ENCODE measurements at regions not wholly inside any gene's neighbourhood (a gene's known extent, or its start where the extent isn't known, plus 50 kb on each side); places are given as distances from the start of the nearest gene placed in this dataset.

DNA sequence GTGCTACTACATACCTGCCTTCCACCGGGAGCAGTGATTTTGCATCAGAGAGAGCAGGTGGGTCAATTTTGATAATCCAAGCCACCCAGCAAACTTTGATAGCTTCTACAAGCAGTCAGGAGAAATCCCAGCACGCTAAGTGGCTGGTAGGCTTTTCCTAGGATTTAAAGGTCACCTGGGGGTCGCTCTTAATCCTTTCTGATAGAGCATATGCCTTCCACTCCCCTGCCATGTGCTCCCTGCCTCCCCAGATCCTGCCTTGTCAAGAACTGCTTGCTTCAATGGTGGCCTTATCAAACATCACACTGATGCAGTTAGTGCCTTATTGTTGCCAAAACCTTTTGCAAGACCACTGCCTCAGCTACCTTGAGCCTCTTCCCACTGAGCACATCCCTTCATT is 462.3 kb upstream of the MEX3C start:
- Histone ChIP-seq H3K4me1 (ENCODE audit: insufficient read depth, low read length) (no peaks in the 10 kb centered on the region), H3K36me3 (ENCODE audit: insufficient read depth, low read length) (no peaks in the 10 kb centered on the region), H3K27me3 (ENCODE audit: insufficient read depth, low read length) (no peaks in the 10 kb centered on the region), H3K27ac (ENCODE audit: low read depth, low read length) (no peak overlapping the region), H3K4me3 (ENCODE audit: low read length in 2 of 2) (no peak overlapping the region), H3K9me3 (ENCODE audit: control insufficient read depth in 1 of 2, low read length in 2 of 2) (no peaks in the 10 kb centered on the region)
- POLR2A ChIA-PET (ENCODE audit: partially characterized antibody) = no interaction called here
- Mint-ChIP-seq H3K9me3 (peaks cover 0 to 1% (median 0%) of the 10 kb centered on the region in 8 donors), H3K4me3 (no peak overlapping the region), H3K27ac (no peak overlapping the region), H3K4me1 (no peaks in the 10 kb centered on the region), H3K27me3 (peaks cover 3 to 9% of the 10 kb centered on the region in 2 donors), H3K36me3 (no peaks in the 10 kb centered on the region)
- DNase-seq = no peak
- CTCF ChIA-PET (ENCODE audit: partially characterized antibody) = no interaction called here
- intact Hi-C loops (cut with micrococcal nuclease) = no loop called here

GRCh38 chr18:51660188-51660715 is 462.8 kb upstream of the MEX3C start:
- no peak overlapping the region for H3K27ac Mint-ChIP-seq
- peaks cover 8% of the 10 kb centered on the region in 2 donors for H3K27me3 Mint-ChIP-seq
- Histone ChIP-seq H3K27ac (ENCODE audit: low read depth, low read length) (no peak overlapping the region), H3K27me3 (ENCODE audit: insufficient read depth, low read length) (no peaks in the 10 kb centered on the region), H3K36me3 (ENCODE audit: insufficient read depth, low read length) (no peaks in the 10 kb centered on the region), H3K9me3 (ENCODE audit: control insufficient read depth in 1 of 2, low read length in 2 of 2) (no peaks in the 10 kb centered on the region), H3K4me3 (ENCODE audit: low read length in 2 of 2) (no peak overlapping the region), H3K4me1 (ENCODE audit: insufficient read depth, low read length) (no peaks in the 10 kb centered on the region)
- H3K9me3 Mint-ChIP-seq = peaks cover 0 to 1% (median 0%) of the 10 kb centered on the region in 8 donors
- H3K4me3 Mint-ChIP-seq = no peak overlapping the region
- no peaks in the 10 kb centered on the region for H3K36me3 Mint-ChIP-seq
- no peak for DNase-seq
- POLR2A ChIA-PET (ENCODE audit: partially characterized antibody) = no interaction called here
- no peaks in the 10 kb centered on the region for H3K4me1 Mint-ChIP-seq
- intact Hi-C loops (cut with micrococcal nuclease) = no loop called here
- CTCF ChIA-PET (ENCODE audit: partially characterized antibody) = no interaction called here

GRCh38 chr18:51664236-51664635 is 466.8 kb upstream of the MEX3C start:
- POLR2A ChIA-PET (ENCODE audit: partially characterized antibody) = no interaction called here
- intact Hi-C loops (cut with micrococcal nuclease) = no loop called here
- H3K4me3 ChIP-seq (ENCODE audit: low read length in 2 of 2) = no peak overlapping the region
- H3K36me3 ChIP-seq (ENCODE audit: insufficient read depth, low read length) = no peaks in the 10 kb centered on the region
- Mint-ChIP-seq H3K27me3 (peaks cover 4 to 16% of the 10 kb centered on the region in 2 donors), H3K27ac (no peak overlapping the region), H3K9me3 (peaks cover 0 to 1% (median 0%) of the 10 kb centered on the region in 8 donors), H3K4me3 (no peak overlapping the region), H3K36me3 (no peaks in the 10 kb centered on the region), H3K4me1 (peaks cover 0 to 5% (median 1%) of the 10 kb centered on the region in 4 donors)
- no peak overlapping the region for H3K27ac ChIP-seq (ENCODE audit: low read depth, low read length)
- H3K4me1 ChIP-seq (ENCODE audit: insufficient read depth, low read length) = no peaks in the 10 kb centered on the region
- no peaks in the 10 kb centered on the region for H3K27me3 ChIP-seq (ENCODE audit: insufficient read depth, low read length)
- H3K9me3 ChIP-seq (ENCODE audit: control insufficient read depth in 1 of 2, low read length in 2 of 2) = no peaks in the 10 kb centered on the region
- CTCF ChIA-PET (ENCODE audit: partially characterized antibody) = no interaction called here
- DNase-seq = no peak

DNA sequence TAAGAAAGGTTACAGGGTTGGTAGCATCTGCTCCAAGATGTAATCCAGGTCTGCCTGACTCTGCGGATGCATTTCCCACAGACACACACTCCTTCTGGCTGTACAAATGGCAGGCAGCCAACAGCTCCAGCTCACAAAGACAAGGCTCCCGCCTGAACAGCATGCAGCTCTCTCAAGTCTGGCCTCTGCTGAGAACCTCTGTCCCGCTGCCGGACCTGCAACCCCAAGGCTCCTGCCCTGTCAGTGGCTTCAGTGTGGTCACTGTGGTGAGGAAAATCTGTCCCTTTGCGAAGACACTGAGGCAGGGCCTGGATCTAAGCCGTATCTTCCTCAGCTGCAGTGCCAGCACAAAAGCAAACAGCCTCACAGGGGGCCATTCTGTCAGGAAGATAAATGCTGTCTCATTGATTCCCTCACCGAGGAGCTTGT is 469.3 kb upstream of the MEX3C start:
- no peaks in the 10 kb centered on the region for H3K27me3 ChIP-seq (ENCODE audit: insufficient read depth, low read length)
- CTCF ChIA-PET (ENCODE audit: partially characterized antibody) = no interaction called here
- H3K4me3 ChIP-seq (ENCODE audit: low read length in 2 of 2) = no peak overlapping the region
- no peak overlapping the region for H3K27ac ChIP-seq (ENCODE audit: low read depth, low read length)
- Mint-ChIP-seq H3K9me3 (peaks cover 0 to 4% (median 0%) of the 10 kb centered on the region in 8 donors), H3K27me3 (peaks cover 5 to 21% of the 10 kb centered on the region in 2 donors), H3K36me3 (no peaks in the 10 kb centered on the region), H3K27ac (no peak overlapping the region), H3K4me1 (peaks cover 0 to 5% (median 1%) of the 10 kb centered on the region in 4 donors), H3K4me3 (no peak overlapping the region)
- DNase-seq = no peak
- H3K9me3 ChIP-seq (ENCODE audit: control insufficient read depth in 1 of 2, low read length in 2 of 2) = no peaks in the 10 kb centered on the region
- intact Hi-C loops (cut with micrococcal nuclease) = no loop called here
- POLR2A ChIA-PET (ENCODE audit: partially characterized antibody) = no interaction called here
- no peaks in the 10 kb centered on the region for H3K36me3 ChIP-seq (ENCODE audit: insufficient read depth, low read length)
- H3K4me1 ChIP-seq (ENCODE audit: insufficient read depth, low read length) = no peaks in the 10 kb centered on the region

GRCh38 chr18:51668101-51668500 is 470.6 kb upstream of the MEX3C start:
- DNase-seq = peak in 2 of 5 donors; percentile 5 to 11
- peaks cover 0 to 4% (median 0%) of the 10 kb centered on the region in 8 donors for H3K9me3 Mint-ChIP-seq
- peaks cover 5 to 21% of the 10 kb centered on the region in 2 donors for H3K27me3 Mint-ChIP-seq
- H3K27ac Mint-ChIP-seq = no peak overlapping the region
- no peak overlapping the region for H3K4me3 Mint-ChIP-seq
- CTCF ChIA-PET (ENCODE audit: partially characterized antibody) = interaction anchor here (1.2 kb wide), 1 partner anchor 10 kb away, joined by 5 read pairs; no protein-coding TSS in a partner anchor
- intact Hi-C loops (cut with micrococcal nuclease) = no loop called here
- POLR2A ChIA-PET (ENCODE audit: partially characterized antibody) = no interaction called here
- Histone ChIP-seq H3K4me1 (ENCODE audit: insufficient read depth, low read length) (no peaks in the 10 kb centered on the region), H3K36me3 (ENCODE audit: insufficient read depth, low read length) (no peaks in the 10 kb centered on the region), H3K4me3 (ENCODE audit: low read length in 2 of 2) (no peak overlapping the region), H3K27me3 (ENCODE audit: insufficient read depth, low read length) (no peaks in the 10 kb centered on the region), H3K9me3 (ENCODE audit: control insufficient read depth in 1 of 2, low read length in 2 of 2) (no peaks in the 10 kb centered on the region), H3K27ac (ENCODE audit: low read depth, low read length) (no peak overlapping the region)
- H3K4me1 Mint-ChIP-seq = peaks cover 0 to 5% (median 1%) of the 10 kb centered on the region in 4 donors
- H3K36me3 Mint-ChIP-seq = no peaks in the 10 kb centered on the region

DNA sequence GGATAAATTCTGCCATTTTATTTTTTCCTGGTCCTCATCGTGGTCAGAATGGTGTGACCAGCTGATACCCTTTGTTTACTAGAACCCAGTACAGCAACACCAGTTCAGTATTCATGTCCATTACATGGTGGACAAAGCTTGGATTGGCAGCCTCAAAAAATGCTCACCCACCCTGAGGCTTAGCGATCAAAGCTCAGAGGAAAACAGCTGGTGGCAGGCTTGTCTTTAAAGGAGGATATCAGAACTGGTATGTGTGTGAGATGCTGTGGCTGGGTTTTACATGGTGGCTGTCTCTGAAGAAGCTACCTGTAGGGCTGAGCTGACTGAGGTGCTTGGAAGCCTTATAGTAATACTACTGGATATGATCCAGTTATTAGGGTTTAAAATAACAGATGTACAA is 471.1 kb upstream of the MEX3C start:
- POLR2A ChIA-PET (ENCODE audit: partially characterized antibody) = no interaction called here
- H3K9me3 Mint-ChIP-seq = peaks cover 0 to 4% (median 0%) of the 10 kb centered on the region in 8 donors
- Histone ChIP-seq H3K4me1 (ENCODE audit: insufficient read depth, low read length) (no peaks in the 10 kb centered on the region), H3K36me3 (ENCODE audit: insufficient read depth, low read length) (no peaks in the 10 kb centered on the region), H3K27ac (ENCODE audit: low read depth, low read length) (no peak overlapping the region), H3K9me3 (ENCODE audit: control insufficient read depth in 1 of 2, low read length in 2 of 2) (no peaks in the 10 kb centered on the region), H3K4me3 (ENCODE audit: low read length in 2 of 2) (no peak overlapping the region), H3K27me3 (ENCODE audit: insufficient read depth, low read length) (no peaks in the 10 kb centered on the region)
- no peak overlapping the region for H3K27ac Mint-ChIP-seq
- peaks cover 0 to 5% (median 1%) of the 10 kb centered on the region in 4 donors for H3K4me1 Mint-ChIP-seq
- no peaks in the 10 kb centered on the region for H3K36me3 Mint-ChIP-seq
- intact Hi-C loops (cut with micrococcal nuclease) = no loop called here
- DNase-seq = no peak
- H3K27me3 Mint-ChIP-seq = peaks cover 4 to 21% of the 10 kb centered on the region in 2 donors
- CTCF ChIA-PET (ENCODE audit: partially characterized antibody) = interaction anchor here (1.2 kb wide), 1 partner anchor 9 kb away, joined by 5 read pairs; no protein-coding TSS in a partner anchor
- no peak overlapping the region for H3K4me3 Mint-ChIP-seq

- H3K27me3 Mint-ChIP-seq = peaks cover 0 to 2% of the 10 kb centered on the region in 2 donors
- no peak overlapping the region for H3K27ac ChIP-seq (ENCODE audit: low read depth, low read length)
- intact Hi-C loops (cut with micrococcal nuclease) = no loop called here
- no peaks in the 10 kb centered on the region for H3K4me1 ChIP-seq (ENCODE audit: insufficient read depth, low read length)
- peaks cover 0 to 6% (median 1%) of the 10 kb centered on the region in 8 donors for H3K9me3 Mint-ChIP-seq
- POLR2A ChIA-PET (ENCODE audit: partially characterized antibody) = no interaction called here
- H3K27me3 ChIP-seq (ENCODE audit: insufficient read depth, low read length) = no peaks in the 10 kb centered on the region
- H3K4me3 Mint-ChIP-seq = no peak overlapping the region
- H3K36me3 Mint-ChIP-seq = no peaks in the 10 kb centered on the region
- no peak overlapping the region for H3K27ac Mint-ChIP-seq
- DNase-seq = no peak
- no peaks in the 10 kb centered on the region for H3K9me3 ChIP-seq (ENCODE audit: control insufficient read depth in 1 of 2, low read length in 2 of 2)
- H3K4me1 Mint-ChIP-seq = no peaks in the 10 kb centered on the region
- no peaks in the 10 kb centered on the region for H3K36me3 ChIP-seq (ENCODE audit: insufficient read depth, low read length)
- H3K4me3 ChIP-seq (ENCODE audit: low read length in 2 of 2) = no peak overlapping the region
- CTCF ChIA-PET (ENCODE audit: partially characterized antibody) = interaction anchor here (1.2 kb wide), 1 partner anchor 576 kb away, joined by 3 read pairs; no protein-coding TSS in a partner anchor
Measured at GRCh38 chr18:51686590-51686989, 489.1 kb upstream of the MEX3C start.
